Neural progenitor cell (in vitro differentiated cells): ENCODE measurements at regions not wholly inside any gene's neighbourhood (a gene's known extent, or its start where the extent isn't known, plus 50 kb on each side); places are given as distances from the start of the nearest gene placed in this dataset.

Experiments used
- EZH2 ChIP-seq: fragments of 200-600 bp; sonication (generic); IDR thresholded peaks from 2 replicates; pipeline ENCODE4 v1.6.1; 2017; ENCODE audit warnings: antibody characterized with exemption, mild to moderate bottlenecking, moderate library complexity
- EZH2phosphoT487 ChIP-seq: fragments of 200-600 bp; sonication (generic); IDR thresholded peaks from 2 replicates; pipeline ENCODE4 v1.6.1; 2017; ENCODE audit warnings: antibody characterized with exemption
- TF ChIP-seq, protein P1 (sequence below): fragments of 200-600 bp; sonication (generic); IDR thresholded peaks from 2 replicates; pipeline ENCODE4 v1.5.1; 2017; ENCODE audit warnings: antibody characterized with exemption, mild to moderate bottlenecking

DNA sequence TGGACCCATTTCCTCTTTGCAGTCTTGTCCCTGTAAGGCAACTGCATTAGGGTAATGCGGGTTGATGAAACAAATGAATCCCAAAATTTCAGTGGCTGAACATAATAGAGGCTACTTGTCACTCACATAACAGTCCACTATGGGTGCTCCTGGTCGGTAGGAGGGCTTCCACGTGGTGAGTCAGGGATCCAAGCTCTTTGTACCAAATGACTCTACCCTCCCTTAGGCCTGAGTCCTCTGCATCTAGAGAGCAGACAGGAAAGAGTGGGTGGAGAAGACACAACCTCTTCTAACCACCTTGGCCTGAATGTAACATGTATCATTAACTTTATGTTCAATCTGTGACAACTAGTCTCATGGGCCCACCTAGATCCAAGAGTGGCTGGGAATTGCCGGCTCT, 86.2 kb upstream of the HAAO start:
- TF ChIP-seq, protein P1, sequence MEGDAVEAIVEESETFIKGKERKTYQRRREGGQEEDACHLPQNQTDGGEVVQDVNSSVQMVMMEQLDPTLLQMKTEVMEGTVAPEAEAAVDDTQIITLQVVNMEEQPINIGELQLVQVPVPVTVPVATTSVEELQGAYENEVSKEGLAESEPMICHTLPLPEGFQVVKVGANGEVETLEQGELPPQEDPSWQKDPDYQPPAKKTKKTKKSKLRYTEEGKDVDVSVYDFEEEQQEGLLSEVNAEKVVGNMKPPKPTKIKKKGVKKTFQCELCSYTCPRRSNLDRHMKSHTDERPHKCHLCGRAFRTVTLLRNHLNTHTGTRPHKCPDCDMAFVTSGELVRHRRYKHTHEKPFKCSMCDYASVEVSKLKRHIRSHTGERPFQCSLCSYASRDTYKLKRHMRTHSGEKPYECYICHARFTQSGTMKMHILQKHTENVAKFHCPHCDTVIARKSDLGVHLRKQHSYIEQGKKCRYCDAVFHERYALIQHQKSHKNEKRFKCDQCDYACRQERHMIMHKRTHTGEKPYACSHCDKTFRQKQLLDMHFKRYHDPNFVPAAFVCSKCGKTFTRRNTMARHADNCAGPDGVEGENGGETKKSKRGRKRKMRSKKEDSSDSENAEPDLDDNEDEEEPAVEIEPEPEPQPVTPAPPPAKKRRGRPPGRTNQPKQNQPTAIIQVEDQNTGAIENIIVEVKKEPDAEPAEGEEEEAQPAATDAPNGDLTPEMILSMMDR: no peak
- TF ChIP-seq EZH2 (no peak), EZH2phosphoT487 (no peak)
